ENCODE measurements at regions not wholly inside any gene's neighbourhood (a gene's known extent, or its start where the extent isn't known, plus 50 kb on each side); places are given as distances from the start of the nearest gene placed in this dataset.
"Not testable (repeated sequence)": the region's sequence is repeated elsewhere in the genome, so short reads cannot be mapped to it uniquely, and the experiment has no call there.

- no peak for DNase-seq (ENCODE audit: low read depth)
Observed at GRCh38 chr12:3367750-3368444, 123.1 kb upstream of the PRMT8 start.

GRCh38 chr12:3371018-3371417, 120.0 kb upstream of the PRMT8 start:
- DNase-seq (ENCODE audit: low read depth) = no peak

DNA sequence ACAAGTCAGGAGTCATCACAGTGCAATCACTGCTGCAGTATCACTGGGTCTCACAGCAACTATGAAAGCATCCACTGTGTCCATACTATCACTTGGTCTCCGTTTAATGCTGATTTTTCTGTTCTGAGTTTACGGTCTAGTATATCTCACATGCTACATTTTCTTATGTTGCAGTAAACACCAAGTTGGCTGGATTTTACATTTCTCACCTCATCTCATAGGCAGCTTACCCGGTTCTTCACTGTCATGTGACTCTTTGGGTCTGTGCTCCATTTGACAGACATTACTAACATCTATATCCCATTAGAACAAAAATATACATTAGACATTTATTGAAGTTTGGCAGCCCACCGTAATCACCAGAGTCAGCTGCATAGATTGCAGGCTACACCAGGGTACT, 115.7 kb upstream of the PRMT8 start:
- DNase-seq (ENCODE audit: low read depth) = no peak

- DNase-seq (ENCODE audit: low read depth) = no peak
Observed at GRCh38 chr12:3376779-3377455, 114.1 kb upstream of the PRMT8 start.

- DNase-seq (ENCODE audit: low read depth) = no peak
Observed at GRCh38 chr12:3378655-3379054, 112.3 kb upstream of the PRMT8 start.

DNA sequence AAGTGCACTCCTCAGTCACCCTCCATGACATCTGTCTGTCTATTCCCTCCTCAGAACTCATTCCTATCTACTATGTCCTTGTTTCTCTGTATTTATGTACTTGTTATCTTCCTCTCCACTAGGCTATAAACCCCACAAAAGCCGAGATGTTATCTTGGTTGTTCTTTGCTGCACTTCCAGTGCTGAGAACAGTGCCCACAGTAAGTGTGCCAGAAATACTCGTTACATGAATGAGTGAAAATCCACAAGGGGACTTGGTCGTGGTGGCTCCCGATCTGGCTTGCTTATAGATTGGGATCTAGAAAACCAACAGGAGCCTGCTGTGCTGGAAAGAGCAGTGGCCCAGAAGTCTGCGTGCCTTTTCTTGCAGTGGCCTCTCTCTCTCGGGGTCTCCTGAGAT, 111.9 kb upstream of the PRMT8 start:
- no peak for DNase-seq (ENCODE audit: low read depth)

DNA sequence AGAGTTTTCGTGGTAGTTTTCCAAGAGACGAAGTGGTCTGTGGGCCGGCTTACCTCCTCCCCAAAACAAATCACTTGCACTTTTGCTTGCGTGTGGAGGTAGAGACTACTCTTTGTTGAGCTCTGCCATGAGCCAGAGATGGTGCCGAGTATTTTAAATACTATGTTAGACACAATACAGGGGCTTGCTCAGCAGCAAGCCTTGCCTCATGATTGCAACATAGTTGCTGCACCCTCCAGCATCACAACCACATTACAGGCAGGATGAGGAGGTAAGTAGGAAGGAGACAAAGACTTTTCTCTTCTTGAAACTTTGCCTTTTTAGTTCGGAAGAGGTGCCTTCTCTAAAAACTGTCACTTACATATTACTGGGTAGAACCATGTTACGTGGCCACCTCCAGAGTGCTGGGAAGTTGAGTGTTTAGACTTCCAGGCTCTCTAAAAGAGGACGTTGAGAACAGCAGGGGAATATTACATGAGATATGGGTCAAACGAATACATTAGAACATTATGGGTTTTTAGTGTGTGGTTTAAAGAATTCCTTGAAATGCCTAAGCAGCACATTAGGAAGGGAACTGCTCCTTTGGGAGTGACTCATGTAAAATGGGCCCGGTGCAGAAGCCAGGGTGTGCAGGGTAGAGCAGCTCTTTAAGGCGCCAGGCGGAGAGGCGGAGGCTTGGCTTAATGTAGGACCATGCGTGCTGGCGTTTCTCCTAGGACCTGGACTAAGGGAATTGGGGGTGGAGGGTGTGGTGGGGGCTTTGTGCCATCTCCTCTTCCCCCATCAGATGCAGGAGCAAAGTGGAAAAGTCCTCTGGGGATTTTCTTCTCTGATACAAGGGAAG, 110.6 kb upstream of the PRMT8 start:
- peak; percentile 33 for DNase-seq (ENCODE audit: low read depth)

- no peak for DNase-seq (ENCODE audit: low read depth)
Observed at GRCh38 chr12:3381059-3382047, 109.7 kb upstream of the PRMT8 start.

GRCh38 chr12:3389986-3390385, 101.0 kb upstream of the PRMT8 start:
- DNase-seq (ENCODE audit: low read depth) = no peak

DNA sequence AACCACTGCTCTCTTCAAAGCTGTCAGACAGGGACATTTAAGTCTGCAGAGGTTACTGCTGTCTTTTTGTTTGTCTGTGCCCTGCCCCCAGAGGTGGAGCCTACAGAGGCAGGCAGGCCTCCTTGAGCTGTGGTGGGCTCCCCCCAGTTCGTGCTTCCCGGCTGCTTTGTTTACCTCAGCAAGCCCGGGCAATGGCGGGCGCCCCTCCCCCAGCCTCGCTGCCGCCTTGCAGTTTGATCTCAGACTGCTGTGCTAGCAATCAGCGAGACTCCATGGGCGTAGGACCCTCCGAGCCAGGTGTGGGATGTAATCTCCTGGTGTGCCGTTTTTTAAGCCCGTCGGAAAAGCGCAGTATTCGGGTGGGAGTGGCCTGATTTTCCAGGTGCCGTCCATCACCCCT, 93.4 kb upstream of the PRMT8 start:
- DNase-seq (ENCODE audit: low read depth) = not testable (repeated sequence)

DNA sequence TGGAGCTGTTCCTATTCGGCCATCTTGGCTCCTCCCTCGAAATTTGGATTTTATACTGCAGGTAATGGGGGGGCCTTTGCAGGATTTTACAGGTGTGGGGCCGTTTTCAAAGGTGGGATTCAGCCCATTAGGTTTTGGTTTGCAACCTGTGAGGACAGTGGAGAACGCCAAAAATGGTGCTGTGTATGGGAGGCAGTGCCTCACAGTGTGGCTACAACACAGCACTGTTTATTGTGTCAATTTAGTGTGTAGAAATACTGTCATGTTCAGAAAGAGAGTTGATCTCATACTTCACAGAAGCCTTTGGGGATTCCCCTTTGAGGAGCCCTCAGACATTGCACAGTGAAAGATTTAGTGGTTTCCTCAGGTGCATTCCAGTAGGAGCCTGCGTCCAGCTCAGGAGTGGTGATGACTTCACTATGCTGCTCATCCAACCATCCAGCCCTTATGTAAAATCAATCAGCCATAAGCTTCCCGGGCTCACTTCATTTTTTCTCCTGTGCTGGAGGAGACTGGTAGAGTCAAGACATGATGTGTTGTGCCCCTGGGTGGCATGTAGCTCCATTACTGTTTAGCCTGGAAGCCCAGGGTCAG, 92.7 kb upstream of the PRMT8 start:
- DNase-seq (ENCODE audit: low read depth) = no peak

DNA sequence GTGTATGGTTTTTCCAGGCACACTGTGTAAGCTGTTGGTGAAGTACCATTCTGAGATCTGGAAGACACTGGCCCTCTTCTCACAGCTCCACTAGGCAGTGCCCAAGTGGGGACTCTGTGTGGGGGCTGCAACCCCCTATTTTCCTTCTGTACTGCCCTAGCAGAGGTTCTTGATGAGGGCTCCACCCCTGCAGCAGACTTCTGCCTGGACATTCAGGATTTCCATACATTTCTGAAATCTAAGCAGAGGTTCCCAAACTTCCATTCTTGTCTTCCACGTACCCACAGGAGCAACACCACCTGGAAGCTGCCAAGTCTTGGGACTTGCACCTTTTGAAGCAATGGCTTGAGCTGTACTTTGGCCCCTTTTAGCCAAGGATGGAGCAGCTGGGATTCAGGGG, 85.2 kb upstream of the PRMT8 start:
- no peak for DNase-seq (ENCODE audit: low read depth)

DNA sequence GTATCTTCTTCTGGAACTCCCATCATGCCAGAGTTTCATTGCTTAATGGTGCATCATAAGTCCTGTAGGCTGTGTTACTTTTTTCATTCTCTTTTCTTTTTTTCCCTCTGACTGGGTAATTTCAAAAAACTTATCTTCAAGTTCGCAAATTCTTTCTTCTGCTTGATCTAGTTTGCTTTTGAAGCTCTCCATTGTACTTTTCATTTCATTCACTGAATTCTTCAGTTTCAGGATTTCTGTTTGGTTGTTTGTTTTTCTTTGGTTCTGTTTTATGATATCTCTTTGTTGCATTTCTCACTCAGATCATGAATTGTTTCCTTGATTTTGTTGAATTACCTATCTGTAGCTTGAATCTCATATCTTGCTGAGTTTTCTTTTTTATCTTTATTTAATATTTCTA, 83.3 kb upstream of the PRMT8 start:
- DNase-seq (ENCODE audit: low read depth) = no peak

- no peak for DNase-seq (ENCODE audit: low read depth)
Observed at GRCh38 chr12:3409662-3410061, 81.3 kb upstream of the PRMT8 start.

DNA sequence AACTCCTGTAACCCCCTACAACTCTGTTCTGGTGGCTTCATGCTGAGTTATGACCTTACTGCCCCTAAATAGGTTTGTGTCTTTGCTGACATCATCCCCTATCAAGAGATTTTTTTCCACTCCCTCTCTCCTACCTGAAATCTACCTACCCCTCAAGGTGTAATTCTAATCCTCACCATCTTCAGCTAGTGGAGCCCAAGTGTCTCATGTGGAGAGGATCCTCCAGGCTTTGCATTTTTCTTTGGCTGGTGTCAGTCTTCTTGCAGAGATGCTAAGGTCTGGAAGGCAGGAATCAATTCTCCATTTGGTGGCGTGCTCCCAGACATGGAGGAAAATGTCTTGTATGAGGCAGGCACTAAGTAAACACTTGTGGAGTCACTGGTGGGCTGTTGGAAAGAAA, 74.8 kb upstream of the PRMT8 start:
- DNase-seq (ENCODE audit: low read depth) = no peak

DNA sequence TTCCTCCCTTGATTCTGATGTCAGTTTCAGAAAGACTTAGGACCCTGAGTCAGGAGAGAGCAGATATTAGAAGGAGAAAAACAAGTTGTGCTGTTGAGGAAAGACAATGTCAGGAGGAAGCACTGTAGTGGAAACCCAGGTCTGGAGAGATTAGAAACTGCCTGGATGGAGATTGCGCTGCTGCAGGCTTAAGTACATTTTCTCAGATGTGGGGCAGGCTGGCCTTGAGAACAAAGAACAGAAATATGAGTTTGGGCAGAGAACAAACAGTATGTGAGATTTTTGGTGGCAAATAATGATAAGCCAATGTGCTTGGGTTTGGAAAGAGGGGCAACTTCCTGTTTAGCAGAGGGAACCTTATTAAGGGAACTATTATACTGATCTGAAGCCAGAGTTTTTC, 74.3 kb upstream of the PRMT8 start:
- no peak for DNase-seq (ENCODE audit: low read depth)

GRCh38 chr12:3417113-3417512, 73.9 kb upstream of the PRMT8 start:
- DNase-seq (ENCODE audit: low read depth) = no peak

GRCh38 chr12:3417937-3418462, 73.0 kb upstream of the PRMT8 start:
- DNase-seq (ENCODE audit: low read depth) = no peak

DNA sequence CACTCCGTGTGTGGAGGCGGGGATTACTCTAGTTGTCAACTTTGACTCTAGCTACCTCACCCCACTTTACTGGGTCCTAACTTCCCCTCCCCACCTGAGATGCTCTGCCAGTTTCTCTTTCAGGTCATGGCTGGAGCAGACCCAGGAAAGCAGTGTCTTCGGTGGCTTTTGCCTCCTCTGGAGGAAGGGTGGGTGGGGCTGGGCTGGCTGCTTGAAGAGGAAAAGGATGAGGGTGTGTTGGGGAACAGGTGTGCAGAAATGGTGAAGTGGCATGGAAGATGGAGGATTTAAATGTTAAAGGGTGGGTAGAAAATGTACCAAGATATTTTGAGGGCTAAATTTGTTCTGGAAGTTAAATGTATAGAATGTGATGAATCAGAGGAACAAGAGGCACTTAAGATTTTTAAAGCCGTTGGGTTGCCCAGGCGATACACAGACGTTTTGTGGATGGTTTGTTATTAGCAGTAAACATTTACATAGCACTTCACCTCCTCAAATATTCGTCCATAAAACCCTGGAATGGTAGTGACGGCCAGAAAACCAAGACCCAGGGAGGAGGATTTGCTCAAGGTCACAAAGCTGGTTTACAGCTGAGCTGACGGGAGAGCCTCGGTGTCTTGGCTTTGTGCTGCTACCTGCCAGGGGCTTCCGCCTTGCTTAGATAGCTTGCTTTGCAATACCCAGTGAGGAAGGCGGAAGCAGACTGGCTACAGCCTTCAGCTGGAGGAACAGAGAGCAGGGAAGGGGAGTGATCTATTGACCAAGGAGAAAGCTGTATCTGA, 72.2 kb upstream of the PRMT8 start:
- DNase-seq (ENCODE audit: low read depth) = no peak

DNA sequence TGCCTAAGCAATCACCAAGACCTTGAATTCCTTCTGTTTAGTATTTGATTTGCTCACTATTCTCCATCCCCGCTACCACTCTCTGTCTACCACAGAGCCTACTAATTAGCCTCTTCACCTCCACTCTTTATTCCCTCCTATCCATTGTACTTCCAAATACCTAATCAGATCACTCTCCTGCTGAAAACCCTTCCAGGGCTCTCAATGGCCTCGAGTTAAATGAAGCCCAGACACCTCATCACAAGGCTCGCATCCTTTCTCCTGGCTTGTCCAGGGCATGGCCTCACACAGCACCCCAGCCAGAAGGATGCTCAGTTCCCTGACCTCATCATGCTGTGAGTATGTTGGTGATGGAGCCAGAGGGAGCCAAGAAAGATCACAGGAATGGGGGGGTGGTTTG, 71.4 kb upstream of the PRMT8 start:
- no peak for DNase-seq (ENCODE audit: low read depth)
